ENCODE measurements at regions not wholly inside any gene's neighbourhood (a gene's known extent, or its start where the extent isn't known, plus 50 kb on each side); places are given as distances from the start of the nearest gene placed in this dataset.

DNA sequence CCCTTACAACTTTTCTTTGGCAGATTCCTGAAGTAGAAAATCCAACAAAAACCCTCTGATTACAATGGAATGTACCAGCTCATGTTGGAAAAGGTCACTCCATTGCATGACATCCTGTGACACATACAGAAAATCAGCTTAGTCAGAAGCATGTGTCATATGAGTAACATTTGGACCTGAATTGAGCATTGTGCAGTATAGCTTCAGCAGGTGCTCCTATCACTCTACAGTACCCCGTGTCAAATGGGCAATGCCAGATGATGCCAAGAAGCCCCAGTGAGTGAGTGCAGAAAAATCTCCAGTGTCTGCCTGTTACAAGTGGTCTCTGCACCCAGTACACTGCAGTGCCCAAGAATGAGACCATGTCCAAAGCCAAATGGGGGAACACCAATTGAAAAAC, 129.7 kb upstream of the RUNX1 start:
- no peaks in the 10 kb centered on the region for H3K4me1 ChIP-seq (ENCODE audit: control insufficient read depth, insufficient read depth, low read length)
- H3K9me3 ChIP-seq (ENCODE audit: control insufficient read depth in 2 of 2, low read length in 2 of 2), result no peaks in the 10 kb centered on the region
- H3K9ac ChIP-seq (ENCODE audit: low read length in 2 of 2), result no peak overlapping the region

DNA sequence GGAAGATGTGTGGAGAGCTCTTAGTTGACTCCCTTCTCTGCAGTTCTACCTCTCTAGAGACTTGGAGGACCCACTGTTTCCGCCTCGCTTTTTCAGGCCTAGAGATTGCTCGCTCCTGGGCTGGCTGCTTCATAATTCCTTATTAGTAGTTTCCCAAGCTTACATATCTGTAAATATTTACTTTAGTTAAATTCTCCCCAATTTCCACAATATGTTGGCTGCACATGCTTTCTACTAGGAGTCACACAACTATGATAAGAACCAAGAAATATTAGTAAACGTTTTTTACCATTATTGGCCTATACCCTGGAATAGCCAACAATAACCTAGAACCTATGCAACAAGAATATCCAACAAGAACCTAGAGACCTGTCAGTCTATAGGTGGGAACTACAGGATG, 129.0 kb upstream of the RUNX1 start:
- Histone ChIP-seq H3K9me3 (ENCODE audit: control insufficient read depth in 2 of 2, low read length in 2 of 2) (no peaks in the 10 kb centered on the region), H3K36me3 (ENCODE audit: control insufficient read depth in 2 of 2, insufficient read depth in 2 of 2, low read length in 2 of 2) (no peaks in the 10 kb centered on the region), H3K9ac (ENCODE audit: low read length in 2 of 2) (no peak overlapping the region), H3K4me1 (ENCODE audit: control insufficient read depth, insufficient read depth, low read length) (no peaks in the 10 kb centered on the region), H3K4me3 (ENCODE audit: low read length in 2 of 2) (no peak overlapping the region), H3K27ac (ENCODE audit: low read length) (no peak overlapping the region), H3K27me3 (ENCODE audit: control insufficient read depth in 1 of 2, insufficient read depth in 2 of 2, low read length in 2 of 2) (no peaks in the 10 kb centered on the region)

More for the DNA sequence above, 129.7 kb upstream of the RUNX1 start:
- no peak overlapping the region for H3K27ac ChIP-seq (ENCODE audit: low read length)
- no peaks in the 10 kb centered on the region for H3K36me3 ChIP-seq (ENCODE audit: control insufficient read depth in 2 of 2, insufficient read depth in 2 of 2, low read length in 2 of 2)
- H3K27me3 ChIP-seq (ENCODE audit: control insufficient read depth in 1 of 2, insufficient read depth in 2 of 2, low read length in 2 of 2), result no peaks in the 10 kb centered on the region
- H3K4me3 ChIP-seq (ENCODE audit: low read length in 2 of 2), result no peak overlapping the region

DNA sequence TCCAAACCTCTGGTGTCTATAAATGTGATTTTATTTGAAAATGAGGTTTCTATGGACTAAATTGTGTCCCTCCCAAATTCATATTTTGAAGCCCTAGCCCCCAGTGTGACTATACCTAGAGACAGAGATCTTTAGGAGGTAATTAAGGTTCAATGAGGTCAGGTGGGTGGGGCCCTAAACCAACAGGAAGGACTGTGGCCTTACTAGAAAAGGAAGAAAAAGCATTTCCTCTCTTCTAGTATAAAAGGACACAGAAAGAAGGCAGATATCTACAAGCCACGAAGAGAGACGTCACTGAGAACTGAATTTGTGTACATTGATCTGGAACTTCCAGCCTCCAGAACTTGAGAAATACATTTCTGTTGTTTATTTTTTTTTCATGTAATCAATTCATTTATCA, 123.1 kb upstream of the RUNX1 start:
- Histone ChIP-seq H3K4me1 (ENCODE audit: control insufficient read depth, insufficient read depth, low read length) (no peaks in the 10 kb centered on the region), H3K9me3 (ENCODE audit: control insufficient read depth in 2 of 2, low read length in 2 of 2) (no peaks in the 10 kb centered on the region), H3K27me3 (ENCODE audit: control insufficient read depth in 1 of 2, insufficient read depth in 2 of 2, low read length in 2 of 2) (no peaks in the 10 kb centered on the region), H3K9ac (ENCODE audit: low read length in 2 of 2) (no peak overlapping the region), H3K4me3 (ENCODE audit: low read length in 2 of 2) (no peak overlapping the region), H3K36me3 (ENCODE audit: control insufficient read depth in 2 of 2, insufficient read depth in 2 of 2, low read length in 2 of 2) (no peaks in the 10 kb centered on the region), H3K27ac (ENCODE audit: low read length) (no peak overlapping the region)

DNA sequence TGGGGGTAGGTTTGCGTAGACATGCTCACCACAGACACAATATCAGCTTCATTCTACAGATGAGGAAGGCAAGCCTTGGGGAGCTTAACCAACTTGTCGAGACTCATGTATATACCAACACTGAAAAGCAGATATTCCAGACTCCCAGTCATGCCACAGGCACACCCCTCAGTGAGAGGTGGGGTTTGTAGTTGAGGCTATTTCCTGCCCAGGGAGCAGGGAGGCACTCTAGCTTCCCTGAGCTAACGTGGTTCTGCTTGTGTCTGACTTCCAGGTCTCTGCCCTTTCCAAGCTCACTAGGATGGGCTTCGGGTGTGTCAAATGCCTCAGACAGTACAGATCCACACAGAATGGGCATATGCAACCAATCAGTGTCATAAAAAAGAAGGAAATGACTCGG, 122.3 kb upstream of the RUNX1 start:
- H3K9me3 ChIP-seq (ENCODE audit: control insufficient read depth in 2 of 2, low read length in 2 of 2), result no peaks in the 10 kb centered on the region
- no peak overlapping the region for H3K27ac ChIP-seq (ENCODE audit: low read length)
- no peaks in the 10 kb centered on the region for H3K27me3 ChIP-seq (ENCODE audit: control insufficient read depth in 1 of 2, insufficient read depth in 2 of 2, low read length in 2 of 2)
- H3K9ac ChIP-seq (ENCODE audit: low read length in 2 of 2), result no peak overlapping the region
- H3K4me3 ChIP-seq (ENCODE audit: low read length in 2 of 2), result no peak overlapping the region
- H3K4me1 ChIP-seq (ENCODE audit: control insufficient read depth, insufficient read depth, low read length), result no peaks in the 10 kb centered on the region
- H3K36me3 ChIP-seq (ENCODE audit: control insufficient read depth in 2 of 2, insufficient read depth in 2 of 2, low read length in 2 of 2), result no peaks in the 10 kb centered on the region

DNA sequence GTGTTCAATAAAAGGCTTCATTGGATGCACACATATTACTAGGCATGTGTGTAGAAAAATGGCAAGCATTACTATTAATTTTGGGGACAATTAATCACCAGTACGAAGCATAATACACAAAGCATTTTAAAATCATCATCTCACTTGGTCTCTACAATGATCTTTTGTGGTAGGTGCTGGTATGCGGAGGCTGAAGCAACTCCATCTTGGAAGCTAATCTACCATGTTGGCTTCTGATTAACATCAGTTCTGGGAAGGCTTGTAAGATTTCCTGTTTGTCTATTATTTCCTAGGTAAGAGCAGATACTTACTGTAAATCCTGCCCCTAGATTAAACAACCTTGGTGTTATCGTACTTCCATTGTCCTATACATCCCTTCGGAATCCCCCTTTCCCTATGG, 121.7 kb upstream of the RUNX1 start:
- no peaks in the 10 kb centered on the region for H3K4me1 ChIP-seq (ENCODE audit: control insufficient read depth, insufficient read depth, low read length)

GRCh38 chr21:35170244-35170643, 121.1 kb upstream of the RUNX1 start:
- no peaks in the 10 kb centered on the region for H3K36me3 ChIP-seq (ENCODE audit: control insufficient read depth in 2 of 2, insufficient read depth in 2 of 2, low read length in 2 of 2)
- H3K4me3 ChIP-seq (ENCODE audit: low read length in 2 of 2), result no peak overlapping the region
- H3K27ac ChIP-seq (ENCODE audit: low read length), result no peak overlapping the region
- no peaks in the 10 kb centered on the region for H3K27me3 ChIP-seq (ENCODE audit: control insufficient read depth in 1 of 2, insufficient read depth in 2 of 2, low read length in 2 of 2)
- H3K9me3 ChIP-seq (ENCODE audit: control insufficient read depth in 2 of 2, low read length in 2 of 2), result peaks cover 0 to 3% of the 10 kb centered on the region in 2 donors
- H3K4me1 ChIP-seq (ENCODE audit: control insufficient read depth, insufficient read depth, low read length), result no peaks in the 10 kb centered on the region
- no peak overlapping the region for H3K9ac ChIP-seq (ENCODE audit: low read length in 2 of 2)

More for the DNA sequence above, 121.7 kb upstream of the RUNX1 start:
- Histone ChIP-seq H3K9me3 (ENCODE audit: control insufficient read depth in 2 of 2, low read length in 2 of 2) (no peaks in the 10 kb centered on the region), H3K4me3 (ENCODE audit: low read length in 2 of 2) (no peak overlapping the region), H3K27me3 (ENCODE audit: control insufficient read depth in 1 of 2, insufficient read depth in 2 of 2, low read length in 2 of 2) (no peaks in the 10 kb centered on the region), H3K27ac (ENCODE audit: low read length) (no peak overlapping the region), H3K9ac (ENCODE audit: low read length in 2 of 2) (no peak overlapping the region), H3K36me3 (ENCODE audit: control insufficient read depth in 2 of 2, insufficient read depth in 2 of 2, low read length in 2 of 2) (no peaks in the 10 kb centered on the region)

- Histone ChIP-seq H3K9me3 (ENCODE audit: control insufficient read depth in 2 of 2, low read length in 2 of 2) (peaks cover 0 to 7% of the 10 kb centered on the region in 2 donors), H3K27me3 (ENCODE audit: control insufficient read depth in 1 of 2, insufficient read depth in 2 of 2, low read length in 2 of 2) (no peaks in the 10 kb centered on the region), H3K9ac (ENCODE audit: low read length in 2 of 2) (no peak overlapping the region), H3K36me3 (ENCODE audit: control insufficient read depth in 2 of 2, insufficient read depth in 2 of 2, low read length in 2 of 2) (no peaks in the 10 kb centered on the region), H3K4me1 (ENCODE audit: control insufficient read depth, insufficient read depth, low read length) (no peaks in the 10 kb centered on the region), H3K27ac (ENCODE audit: low read length) (no peak overlapping the region), H3K4me3 (ENCODE audit: low read length in 2 of 2) (no peak overlapping the region)
These were observed 120.5 kb upstream of the RUNX1 start for GRCh38 chr21:35169574-35169973.

GRCh38 chr21:35168735-35169134, 119.6 kb upstream of the RUNX1 start:
- Histone ChIP-seq H3K9ac (ENCODE audit: low read length in 2 of 2) (no peak overlapping the region), H3K36me3 (ENCODE audit: control insufficient read depth in 2 of 2, insufficient read depth in 2 of 2, low read length in 2 of 2) (no peaks in the 10 kb centered on the region), H3K27ac (ENCODE audit: low read length) (no peak overlapping the region), H3K27me3 (ENCODE audit: control insufficient read depth in 1 of 2, insufficient read depth in 2 of 2, low read length in 2 of 2) (no peaks in the 10 kb centered on the region), H3K4me1 (ENCODE audit: control insufficient read depth, insufficient read depth, low read length) (no peaks in the 10 kb centered on the region), H3K9me3 (ENCODE audit: control insufficient read depth in 2 of 2, low read length in 2 of 2) (peaks cover 0 to 7% of the 10 kb centered on the region in 2 donors), H3K4me3 (ENCODE audit: low read length in 2 of 2) (no peak overlapping the region)

GRCh38 chr21:35164971-35165483, 115.9 kb upstream of the RUNX1 start:
- Histone ChIP-seq H3K9ac (ENCODE audit: low read length in 2 of 2) (no peak overlapping the region), H3K9me3 (ENCODE audit: control insufficient read depth in 2 of 2, low read length in 2 of 2) (peaks cover 0 to 7% of the 10 kb centered on the region in 2 donors), H3K4me3 (ENCODE audit: low read length in 2 of 2) (no peak overlapping the region), H3K4me1 (ENCODE audit: control insufficient read depth, insufficient read depth, low read length) (no peaks in the 10 kb centered on the region), H3K27me3 (ENCODE audit: control insufficient read depth in 1 of 2, insufficient read depth in 2 of 2, low read length in 2 of 2) (no peaks in the 10 kb centered on the region), H3K36me3 (ENCODE audit: control insufficient read depth in 2 of 2, insufficient read depth in 2 of 2, low read length in 2 of 2) (no peaks in the 10 kb centered on the region), H3K27ac (ENCODE audit: low read length) (no peak overlapping the region)

DNA sequence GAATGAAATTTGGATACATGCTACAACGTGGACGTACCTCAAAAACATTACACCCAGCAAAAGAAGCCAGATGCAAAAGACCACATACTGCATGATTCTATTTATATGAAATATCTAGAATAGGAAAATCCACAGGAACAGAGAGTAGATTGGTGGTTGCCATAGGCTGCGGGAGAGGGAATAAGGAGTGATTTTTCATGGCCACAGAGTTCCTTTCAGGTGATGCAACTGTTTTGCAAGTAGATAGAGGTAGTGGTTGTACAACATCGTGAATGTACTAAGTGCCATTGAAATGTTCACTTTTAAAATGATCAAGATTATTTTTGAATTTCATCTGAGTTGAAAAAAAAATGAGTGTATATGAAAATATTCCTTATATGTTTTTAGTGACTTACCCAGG, 115.3 kb upstream of the RUNX1 start:
- Histone ChIP-seq H3K9ac (ENCODE audit: low read length in 2 of 2) (no peak overlapping the region), H3K27ac (ENCODE audit: low read length) (no peak overlapping the region), H3K4me3 (ENCODE audit: low read length in 2 of 2) (no peak overlapping the region), H3K36me3 (ENCODE audit: control insufficient read depth in 2 of 2, insufficient read depth in 2 of 2, low read length in 2 of 2) (no peaks in the 10 kb centered on the region), H3K9me3 (ENCODE audit: control insufficient read depth in 2 of 2, low read length in 2 of 2) (peaks cover 0 to 7% of the 10 kb centered on the region in 2 donors), H3K4me1 (ENCODE audit: control insufficient read depth, insufficient read depth, low read length) (no peaks in the 10 kb centered on the region), H3K27me3 (ENCODE audit: control insufficient read depth in 1 of 2, insufficient read depth in 2 of 2, low read length in 2 of 2) (no peaks in the 10 kb centered on the region)

DNA sequence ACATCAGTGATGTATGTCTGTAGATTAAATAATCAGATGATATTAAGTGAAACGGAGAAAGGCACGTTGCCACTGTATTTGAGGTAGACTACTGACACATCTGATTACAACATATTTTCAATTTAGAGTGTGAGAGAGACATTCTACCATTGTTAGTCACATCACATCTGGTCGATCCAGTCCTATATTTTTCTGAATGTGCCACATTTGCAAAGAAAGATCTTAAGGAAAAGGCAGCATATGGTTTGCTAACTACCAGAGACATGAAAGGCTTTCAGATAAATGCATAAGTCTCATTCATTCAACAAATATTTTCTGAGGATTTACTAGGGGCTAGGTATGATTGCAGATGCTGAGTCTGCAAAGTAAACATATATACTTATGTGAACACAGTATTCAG, 114.3 kb upstream of the RUNX1 start:
- Histone ChIP-seq H3K36me3 (ENCODE audit: control insufficient read depth in 2 of 2, insufficient read depth in 2 of 2, low read length in 2 of 2) (no peaks in the 10 kb centered on the region), H3K4me3 (ENCODE audit: low read length in 2 of 2) (no peak overlapping the region), H3K4me1 (ENCODE audit: control insufficient read depth, insufficient read depth, low read length) (no peaks in the 10 kb centered on the region), H3K9ac (ENCODE audit: low read length in 2 of 2) (no peak overlapping the region), H3K9me3 (ENCODE audit: control insufficient read depth in 2 of 2, low read length in 2 of 2) (peaks cover 0 to 7% of the 10 kb centered on the region in 2 donors), H3K27me3 (ENCODE audit: control insufficient read depth in 1 of 2, insufficient read depth in 2 of 2, low read length in 2 of 2) (no peaks in the 10 kb centered on the region), H3K27ac (ENCODE audit: low read length) (no peak overlapping the region)
